Stimulated activated CD4-positive, alpha-beta T cell treated with anti-CD3 and anti-CD28 coated beads, Interleukin-2, amount 100 ng/mL, for 24 hours (primary cell): ENCODE measurements at regions not wholly inside any gene's neighbourhood (a gene's known extent, or its start where the extent isn't known, plus 50 kb on each side); places are given as distances from the start of the nearest gene placed in this dataset.
"Not testable (repeated sequence)": the region's sequence is repeated elsewhere in the genome, so short reads cannot be mapped to it uniquely, and the experiment has no call there.

Experiments
- DNase-seq, 2 donors: peaks; one replicate each; pipeline ENCODE4 v3.0.0-alpha.2; 2020

DNA sequence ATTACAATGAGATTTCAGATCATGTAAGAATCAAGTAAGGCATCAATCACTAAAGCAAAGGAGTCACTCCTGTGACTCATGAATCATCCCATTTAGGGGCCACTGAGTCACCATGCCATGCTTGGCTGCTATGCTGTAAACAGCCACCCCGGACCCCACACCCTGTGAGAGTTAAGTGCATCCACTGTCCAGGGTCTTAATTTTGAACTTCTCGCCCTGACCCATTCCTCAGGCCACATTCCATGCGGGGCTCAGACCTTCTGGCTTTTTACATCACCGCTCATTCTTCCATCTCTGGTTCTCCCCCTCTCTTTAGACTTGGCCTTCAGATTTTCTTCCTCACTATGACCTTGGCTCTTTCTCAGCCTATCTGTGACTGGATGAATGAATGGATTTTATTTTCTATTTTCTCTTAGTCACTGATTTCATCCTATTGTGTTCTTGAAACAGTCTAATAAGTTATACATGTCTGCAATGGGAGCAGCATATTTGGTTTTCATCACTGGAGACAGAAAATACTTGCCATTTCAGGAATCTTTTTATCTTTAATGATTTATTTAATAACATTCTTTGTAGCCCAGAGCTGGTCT, 239.6 kb downstream of the SKIDA1 start:
- no peak for DNase-seq

DNA sequence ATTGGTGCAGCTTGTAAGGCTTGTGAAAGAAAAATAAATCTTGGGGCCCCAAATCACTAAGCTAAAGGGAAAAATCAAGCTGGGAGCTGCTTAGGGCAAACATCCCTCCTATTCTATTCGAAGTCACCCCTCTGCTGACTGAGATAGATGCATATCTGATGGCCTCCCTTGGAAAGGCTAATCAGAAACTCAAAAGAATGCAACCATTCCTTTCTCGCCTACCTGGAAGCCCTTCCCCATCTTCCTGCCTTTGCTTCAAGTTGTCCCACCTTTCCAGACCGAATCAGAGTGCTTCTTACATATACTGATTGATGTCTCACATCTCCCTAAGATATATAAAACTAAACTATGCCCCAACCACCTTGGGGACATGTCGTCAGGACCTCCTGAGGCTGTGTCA, 240.3 kb downstream of the SKIDA1 start:
- DNase-seq = no peak

DNA sequence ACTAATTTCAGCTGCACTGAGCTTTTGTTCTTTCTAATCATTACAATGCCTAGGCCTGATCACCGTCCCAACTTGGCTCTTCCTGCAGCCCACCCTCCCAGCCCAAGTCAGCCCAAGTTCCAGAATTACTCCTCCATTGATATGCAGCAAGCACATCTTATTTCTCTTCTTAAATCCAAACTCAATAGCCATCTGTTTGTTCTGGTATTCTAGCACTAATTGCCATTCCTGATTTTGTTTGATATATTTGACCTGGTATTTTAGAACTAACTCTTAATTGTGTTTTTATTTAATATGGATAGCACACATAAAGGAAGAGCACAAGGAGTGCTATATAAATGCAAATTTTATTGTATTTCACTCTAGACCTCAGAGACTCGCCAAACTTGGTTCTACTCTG, 241.2 kb downstream of the SKIDA1 start:
- no peak for DNase-seq

DNA sequence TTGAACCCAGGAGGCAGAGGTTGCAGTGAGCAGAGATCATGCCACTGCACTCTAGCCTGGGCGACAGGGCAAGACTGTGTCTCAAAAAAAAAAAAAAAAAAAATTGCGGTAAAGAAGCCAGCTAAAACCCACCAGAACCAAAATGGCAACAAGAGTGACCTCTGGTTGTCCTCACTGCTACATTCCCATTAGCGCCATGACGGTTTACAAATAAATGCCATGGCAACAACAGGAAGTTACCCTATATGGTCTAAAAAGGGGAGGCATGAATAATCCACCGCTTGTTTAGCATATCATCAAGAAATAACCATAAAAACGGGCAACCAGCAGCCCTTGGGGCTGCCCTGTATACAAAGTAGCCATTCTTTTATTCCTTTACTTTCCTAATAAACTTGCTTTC, 242.4 kb downstream of the SKIDA1 start:
- DNase-seq = not testable (repeated sequence)

DNA sequence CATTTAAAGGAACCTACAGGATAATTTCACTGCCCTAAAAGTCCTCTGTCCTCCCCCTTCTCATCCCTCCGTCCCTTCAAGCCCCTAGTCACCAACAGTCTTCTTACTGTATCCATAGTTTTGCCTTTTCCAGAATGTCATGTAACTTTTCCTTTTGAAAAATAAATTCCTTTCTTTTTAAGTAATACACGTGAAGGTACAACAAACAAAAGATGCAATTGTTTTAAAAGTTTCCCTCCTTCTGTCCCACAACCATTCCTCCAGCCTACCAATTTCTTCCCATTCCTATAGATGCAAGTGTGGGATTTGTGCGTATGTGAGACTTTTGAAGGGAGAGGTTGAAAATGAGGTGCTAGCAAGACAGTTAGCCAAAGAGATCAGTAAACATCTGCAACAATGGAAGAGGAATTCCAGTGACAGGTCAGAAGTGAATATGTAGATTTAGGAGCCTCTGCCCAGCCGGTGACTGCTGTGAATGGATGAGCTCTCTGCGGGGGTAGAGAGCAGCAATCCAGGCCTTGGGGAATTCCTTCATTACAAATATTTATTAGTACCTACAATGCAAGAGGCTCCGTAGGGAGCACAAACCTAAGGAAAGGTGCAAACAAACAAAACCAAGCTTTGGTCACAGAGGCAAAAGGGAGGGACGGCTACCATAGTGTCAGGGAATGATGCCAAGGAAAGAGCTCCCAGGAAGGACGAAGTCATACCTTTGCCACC, 243.6 kb downstream of the SKIDA1 start:
- DNase-seq = no peak

DNA sequence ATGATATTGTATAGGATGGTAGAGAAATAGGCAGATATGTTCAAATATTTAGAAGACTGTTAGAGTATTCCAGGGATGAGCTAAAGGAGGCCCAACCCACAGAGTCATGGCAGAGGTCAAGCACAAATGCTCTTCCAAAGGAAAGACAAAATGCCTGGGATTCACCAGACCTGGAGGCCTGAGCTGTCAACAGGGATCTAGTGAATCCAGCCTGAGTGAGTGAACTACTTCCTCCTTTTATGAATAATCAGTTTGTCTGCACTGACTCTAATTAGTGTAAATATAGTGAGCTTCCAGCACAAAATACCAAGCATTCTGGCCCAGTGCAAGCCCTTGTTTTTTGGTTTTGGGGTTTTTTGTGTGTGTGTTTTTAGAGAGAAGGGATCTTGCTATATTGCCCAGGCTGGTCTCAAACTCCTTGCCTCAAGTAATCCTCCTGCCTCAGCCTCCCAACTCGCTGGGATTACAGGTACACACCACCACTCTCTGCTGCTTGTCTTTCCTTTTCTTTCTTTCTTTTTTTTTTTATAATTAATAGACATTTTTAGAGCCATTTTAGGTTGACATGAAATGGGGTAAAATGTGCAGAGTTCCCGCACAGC, 244.4 kb downstream of the SKIDA1 start:
- no peak for DNase-seq

DNA sequence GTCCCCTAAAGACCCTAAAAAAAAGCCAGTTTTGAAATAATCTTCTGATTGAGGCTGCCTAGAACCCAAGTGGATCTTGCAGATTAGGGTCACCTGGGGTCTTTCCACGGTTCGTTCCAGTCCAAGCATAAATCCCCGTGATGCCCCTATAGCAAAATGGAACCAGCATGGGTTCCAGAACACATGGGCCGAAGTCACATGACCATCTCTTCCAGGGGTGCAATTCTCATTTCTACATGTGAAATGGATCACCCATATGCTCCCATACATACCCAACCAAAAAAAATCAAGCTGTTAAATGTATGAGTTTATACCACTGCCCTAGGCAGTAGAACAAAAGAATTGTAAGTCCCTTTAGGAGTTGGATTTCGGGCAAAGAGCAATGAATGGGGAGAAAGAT, 245.4 kb downstream of the SKIDA1 start:
- DNase-seq = no peak

DNA sequence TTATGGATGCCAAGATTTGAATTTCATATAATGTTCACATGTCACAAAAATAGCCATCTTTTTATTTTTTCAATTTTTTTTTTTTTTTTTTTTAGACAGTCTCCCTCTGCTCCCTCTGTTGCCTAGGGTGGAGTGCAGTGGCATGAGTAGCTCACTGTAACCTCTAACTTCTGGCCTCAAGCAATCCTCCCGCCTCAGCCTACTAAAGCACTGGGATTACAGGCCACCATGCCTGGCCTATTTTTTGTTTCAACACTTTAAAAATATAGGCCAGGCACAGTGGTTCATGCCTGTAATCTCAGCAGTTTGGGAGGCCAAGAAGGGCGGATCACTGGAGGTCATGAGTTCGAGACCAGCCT, 246.3 kb downstream of the SKIDA1 start:
- DNase-seq = no peak

DNA sequence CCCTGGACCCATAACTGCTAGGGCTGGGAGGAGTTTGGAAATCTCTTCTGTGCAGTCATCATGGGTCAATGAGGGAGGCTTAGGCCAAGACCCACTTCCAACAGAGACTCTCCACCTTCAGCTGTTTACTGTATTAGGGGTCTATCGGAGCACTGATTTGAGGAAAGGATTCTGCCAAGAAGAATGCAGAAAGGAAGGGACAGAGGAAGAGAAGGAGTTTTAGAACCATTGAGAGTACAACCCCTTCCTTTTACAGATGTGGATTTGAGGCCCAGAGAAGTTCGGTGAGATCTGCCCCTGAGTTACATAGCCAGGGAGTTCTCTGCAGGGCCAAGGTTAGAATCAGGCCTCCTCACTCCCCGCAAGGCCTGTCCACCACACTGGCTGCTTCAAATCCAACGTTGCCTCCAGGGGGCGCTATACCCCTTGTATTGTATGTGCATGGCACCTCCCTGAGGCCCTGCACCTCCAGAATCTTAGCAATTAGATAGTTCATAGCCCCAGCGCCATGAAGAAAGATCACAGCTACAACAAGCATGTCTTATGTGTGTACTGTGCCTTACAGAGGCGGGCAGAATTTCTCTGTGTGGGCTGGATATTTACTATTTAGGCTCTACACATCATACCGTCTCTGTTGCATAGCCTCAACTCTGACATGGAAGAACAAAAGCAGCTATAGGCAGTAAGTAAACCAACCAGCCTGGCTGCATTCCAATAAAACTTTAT, 246.8 kb downstream of the SKIDA1 start:
- DNase-seq = peak; percentile 82 to 90

DNA sequence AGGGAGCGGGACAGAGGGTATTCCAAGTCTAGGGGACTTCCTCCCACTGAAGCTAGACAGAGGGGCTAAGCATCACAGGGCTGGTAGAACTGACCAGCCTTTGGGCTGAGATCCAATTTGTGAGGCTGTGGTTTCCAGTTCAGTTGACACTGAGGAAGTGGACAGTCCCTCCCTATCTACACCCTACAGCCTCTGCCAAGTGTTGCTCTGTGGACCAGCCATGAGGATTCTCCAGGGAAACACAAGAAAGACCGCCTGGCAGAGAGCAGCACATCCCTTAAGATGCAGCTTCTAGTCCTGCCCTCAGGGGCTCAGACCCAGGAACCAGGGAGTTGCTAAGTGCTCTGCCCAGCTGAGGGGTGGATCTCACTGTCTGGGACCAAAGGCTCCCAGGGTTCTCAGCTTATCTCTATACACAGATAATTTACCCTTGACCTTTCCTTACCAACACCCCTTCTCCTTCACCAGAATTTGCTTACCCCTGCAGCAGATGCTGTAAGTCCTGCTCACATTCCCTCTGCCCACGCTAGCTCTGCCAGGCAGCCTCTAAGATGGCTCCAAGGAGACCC, 252.0 kb downstream of the SKIDA1 start:
- no peak for DNase-seq

DNA sequence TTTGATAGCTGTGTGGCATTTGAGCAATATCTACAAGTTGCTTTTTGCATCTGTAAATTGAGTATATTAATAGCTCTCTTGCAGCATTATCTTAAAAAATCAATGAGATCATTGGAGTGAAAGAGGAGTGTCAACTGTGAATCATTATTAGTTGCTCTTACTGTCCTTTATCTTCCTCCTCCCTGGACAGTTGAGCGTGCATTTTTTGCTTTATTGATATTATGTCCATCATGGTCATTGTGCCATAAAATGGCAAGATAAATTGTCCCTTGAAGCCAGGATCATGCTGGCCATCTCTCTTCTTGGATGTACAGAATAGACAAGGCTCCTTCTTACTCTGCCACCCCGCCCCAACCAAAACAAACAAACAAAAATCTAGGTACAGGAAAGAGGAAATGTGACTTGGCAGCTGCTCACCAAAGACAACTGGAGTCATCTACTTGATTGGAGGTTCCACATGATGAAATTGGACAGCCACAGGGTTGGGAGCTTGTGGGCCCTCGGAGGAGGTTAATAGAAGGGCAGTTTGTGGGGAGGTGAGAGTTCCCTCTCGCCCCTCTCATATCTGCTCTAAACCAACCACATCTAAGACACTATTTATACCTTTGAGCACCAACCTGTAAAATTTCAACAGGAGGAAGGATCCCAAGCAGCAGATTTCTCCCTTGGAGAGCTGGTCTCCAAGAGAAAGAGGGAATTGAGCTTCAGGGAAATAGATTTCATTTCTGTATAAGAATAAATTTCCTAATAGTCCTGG, 252.7 kb downstream of the SKIDA1 start:
- DNase-seq = no peak

DNA sequence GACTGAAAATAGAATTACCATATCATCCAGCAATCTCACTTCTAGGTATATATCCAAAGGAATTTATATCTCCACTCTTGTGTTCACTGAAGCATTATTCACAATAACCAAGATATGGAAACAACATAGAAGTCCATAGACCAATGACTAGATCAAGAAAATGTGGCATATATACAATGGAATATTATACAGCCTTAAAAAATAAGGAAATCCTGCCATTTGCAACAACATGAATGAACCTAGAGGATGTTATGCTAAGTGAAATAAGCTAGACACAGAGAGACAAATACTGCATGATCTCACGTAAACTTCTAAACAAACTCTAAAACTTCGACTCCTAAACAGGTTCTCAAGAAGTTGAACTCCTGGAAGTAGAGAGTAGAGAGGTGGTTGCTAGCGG, 254.5 kb downstream of the SKIDA1 start:
- no peak for DNase-seq

DNA sequence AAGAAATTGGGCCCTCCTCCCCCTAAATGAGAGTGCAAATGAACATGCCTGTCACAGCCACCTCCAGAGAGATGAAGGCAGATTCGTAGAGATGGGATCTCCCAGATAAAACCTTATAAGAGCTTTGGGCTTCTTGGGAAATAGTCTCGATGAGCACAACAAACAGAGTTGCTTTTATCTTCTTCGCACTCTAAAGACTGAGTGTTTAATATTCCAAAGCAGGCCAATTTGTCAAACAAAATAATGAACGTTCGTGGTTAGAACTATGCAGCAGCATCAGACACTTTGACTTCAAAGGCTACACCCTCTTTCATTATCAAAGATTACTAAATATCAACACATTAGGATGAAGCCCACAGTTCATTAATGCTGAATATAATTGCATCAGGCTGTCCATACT, 256.2 kb downstream of the SKIDA1 start:
- no peak for DNase-seq

DNA sequence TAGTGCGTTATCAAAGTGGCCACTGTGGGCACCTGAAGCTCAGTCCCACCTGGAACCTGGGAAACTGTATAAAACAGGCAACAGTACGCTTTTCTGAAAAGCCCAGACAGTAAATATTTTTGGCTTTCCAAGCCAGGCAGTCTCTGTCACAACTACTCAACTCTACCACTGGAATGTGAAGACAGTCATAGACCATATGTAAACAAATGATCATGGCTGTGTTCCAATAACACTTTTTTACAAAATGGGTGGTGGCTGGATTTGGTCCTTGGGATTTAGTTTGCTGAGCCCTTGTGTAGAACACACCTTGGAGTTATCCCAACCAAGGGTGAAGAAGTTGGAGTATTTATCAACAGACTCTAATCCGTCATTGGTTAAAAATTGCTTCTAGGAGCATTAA, 259.9 kb downstream of the SKIDA1 start:
- DNase-seq = no peak

DNA sequence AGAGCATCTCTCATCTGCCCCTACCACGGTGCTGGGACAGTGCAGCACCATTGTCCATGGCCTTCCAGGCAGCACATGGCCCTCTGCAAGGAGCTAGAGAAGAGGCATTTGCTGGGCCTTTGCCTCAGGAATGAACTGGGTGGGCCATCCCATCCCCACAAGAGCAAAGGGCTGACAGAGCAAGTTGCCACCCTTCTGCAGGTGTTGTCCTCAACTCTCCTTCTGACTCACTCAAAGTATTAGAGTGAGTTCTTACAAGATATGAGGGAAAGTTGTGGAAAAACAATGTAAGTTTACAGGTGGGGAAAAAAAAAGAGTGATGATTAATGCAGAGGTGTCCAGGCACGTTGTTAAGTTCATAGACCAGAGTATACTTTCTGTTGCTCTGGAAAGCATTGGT, 261.2 kb downstream of the SKIDA1 start:
- no peak for DNase-seq

DNA sequence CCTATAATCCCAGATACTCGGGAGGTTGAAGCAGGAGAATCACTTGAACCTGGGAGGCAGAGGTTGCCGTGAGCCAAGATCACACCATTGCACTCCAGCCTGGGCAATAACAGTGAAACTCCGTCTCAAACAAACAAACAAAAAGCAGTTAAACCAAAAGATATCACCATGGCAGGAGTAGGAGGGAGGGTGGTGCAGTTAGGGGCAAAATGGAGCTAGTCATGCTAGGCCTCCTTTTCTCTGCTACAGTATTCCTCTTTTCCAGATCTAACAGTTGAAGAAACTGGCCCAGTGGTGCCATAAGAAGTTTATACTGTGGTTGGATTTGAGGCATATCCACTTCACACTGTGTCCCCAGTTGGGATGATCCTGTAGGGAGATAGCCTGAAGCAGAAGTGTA, 261.6 kb downstream of the SKIDA1 start:
- no peak for DNase-seq

DNA sequence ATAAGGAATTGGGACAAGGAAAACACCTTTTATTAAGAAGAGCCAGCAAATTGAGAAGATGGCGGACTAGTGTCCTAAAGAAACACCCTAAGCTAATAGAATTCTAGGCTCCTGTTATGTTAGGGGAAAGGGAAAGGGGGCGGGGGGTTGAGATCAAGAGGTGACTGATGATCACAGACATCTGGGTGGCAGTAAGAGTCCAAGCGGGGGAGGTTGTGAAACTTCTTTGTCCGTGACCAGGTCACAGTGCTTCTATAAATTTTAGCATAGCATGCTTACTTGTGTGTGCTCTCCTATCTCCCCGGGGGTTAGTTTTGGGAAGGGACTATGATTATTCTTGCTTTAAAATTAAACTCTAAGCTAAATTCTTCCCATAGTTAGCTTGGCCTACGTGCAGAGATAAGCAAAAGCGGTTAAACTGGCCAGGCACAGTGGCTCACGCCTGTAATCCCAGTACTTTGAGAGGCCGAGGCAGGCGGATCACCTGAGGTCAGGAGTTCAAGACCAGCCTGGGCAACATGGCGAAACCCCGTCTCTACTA, 262.1 kb downstream of the SKIDA1 start:
- no peak for DNase-seq

DNA sequence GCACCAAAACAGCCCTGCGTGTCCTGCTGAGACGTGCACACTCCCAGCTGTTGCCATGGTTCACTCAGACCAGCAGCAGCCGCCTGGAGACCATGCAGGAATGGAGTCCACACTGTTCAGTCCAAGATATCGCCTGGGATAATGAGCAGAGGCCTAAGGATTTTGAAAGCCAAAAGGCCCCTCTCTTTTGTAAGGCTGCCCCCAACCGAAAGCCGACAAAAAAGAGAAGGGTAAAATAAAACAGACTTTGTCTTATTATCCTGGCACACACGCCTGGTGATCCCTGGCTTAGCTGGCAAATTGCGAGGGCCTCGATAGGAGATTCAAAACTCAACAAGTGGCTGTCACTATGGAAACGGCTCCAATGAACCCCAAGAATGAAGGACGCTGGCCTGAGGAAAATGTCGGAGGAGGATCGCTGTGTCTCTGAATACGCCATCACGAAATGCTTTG, 263.6 kb downstream of the SKIDA1 start:
- DNase-seq = no peak

DNA sequence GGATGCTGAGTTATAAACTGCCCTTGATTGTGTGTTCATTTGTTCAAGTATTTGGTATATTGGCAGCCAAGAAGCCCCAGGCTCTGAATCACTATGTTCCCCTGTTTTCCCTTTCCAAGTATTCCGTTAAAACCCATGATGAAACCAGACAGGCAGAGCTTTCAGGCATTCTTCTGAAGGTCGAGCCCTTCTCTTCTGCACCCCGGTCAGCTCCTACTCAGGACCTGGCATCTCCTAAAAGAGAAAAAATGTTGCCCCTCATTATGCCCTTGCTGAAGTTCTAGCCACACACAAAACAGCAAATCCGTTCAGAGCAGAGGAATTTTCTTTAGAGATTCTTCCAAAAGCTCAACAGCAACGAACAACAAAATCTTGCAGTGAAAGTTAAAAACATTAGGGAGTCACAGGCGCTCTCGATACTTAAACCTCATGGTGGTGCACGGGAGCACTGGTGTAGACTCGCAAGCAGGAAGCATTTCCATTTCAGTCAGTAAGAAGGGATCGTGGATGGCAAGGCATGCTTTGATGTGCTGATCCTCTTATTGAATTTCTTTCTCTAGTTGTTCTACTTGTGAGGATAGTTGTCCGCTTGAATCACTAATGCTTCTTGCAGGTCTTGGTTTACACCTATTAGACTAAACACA, 264.9 kb downstream of the SKIDA1 start:
- DNase-seq = no peak

DNA sequence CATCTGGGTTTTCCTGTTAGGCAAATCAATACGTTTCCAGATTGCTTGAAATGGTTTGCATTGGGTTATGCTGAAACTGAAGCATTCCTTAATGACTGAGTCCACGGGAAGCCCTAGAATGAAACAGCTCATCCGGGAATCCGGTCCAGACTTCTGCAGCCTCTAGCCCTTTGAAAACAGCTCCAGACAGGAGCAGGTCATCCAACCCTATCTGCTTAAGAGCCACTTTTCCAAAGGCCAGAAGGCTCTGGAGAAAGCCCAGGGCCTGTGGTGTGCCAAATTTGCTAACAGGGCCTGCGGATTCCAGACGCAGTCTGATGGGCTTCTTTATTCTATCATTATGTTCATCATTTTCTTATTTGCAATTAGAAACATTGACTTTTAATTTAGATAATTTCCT, 265.4 kb downstream of the SKIDA1 start:
- no peak for DNase-seq

DNA sequence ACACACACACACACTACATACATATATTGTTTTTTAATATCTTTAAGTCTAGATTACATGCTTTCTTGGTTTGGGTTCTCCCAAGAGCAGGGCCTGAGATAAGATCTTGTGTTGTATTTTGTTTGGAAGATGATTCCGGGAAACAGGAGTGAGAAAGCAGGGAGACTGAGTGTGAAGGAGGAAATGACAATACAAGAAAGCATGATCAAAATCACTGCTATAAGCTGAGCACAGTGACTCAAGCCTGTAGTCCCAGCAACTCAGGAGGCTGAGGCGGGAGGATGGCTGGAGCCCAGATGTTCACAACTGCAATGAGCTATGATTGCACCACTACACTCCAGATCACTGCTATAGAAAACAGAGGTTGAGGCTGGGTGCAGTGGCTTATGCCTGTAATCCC, 267.6 kb downstream of the SKIDA1 start:
- DNase-seq = no peak

DNA sequence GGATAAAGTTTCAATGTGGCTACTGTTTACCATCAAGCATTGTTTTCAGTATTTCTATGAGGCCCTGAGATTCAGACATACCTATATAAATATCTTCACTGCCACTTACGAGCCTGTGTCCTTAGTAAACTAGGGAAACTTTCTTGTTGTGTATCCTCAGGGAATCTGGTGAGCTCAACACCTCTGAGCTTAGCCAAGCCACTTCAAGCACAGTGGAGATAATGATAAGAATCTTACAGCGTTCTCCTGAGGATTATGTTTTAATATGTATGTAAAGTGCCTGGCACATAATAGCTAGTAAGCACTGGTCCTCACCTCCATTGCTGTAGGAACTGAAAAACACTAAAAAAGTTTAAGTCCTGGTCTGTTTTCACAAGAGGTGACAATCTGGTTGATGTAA, 268.3 kb downstream of the SKIDA1 start:
- no peak for DNase-seq
